Gastroesophageal sphincter (tissue), 3 donors: ENCODE measurements at regions not wholly inside any gene's neighbourhood (a gene's known extent, or its start where the extent isn't known, plus 50 kb on each side); places are given as distances from the start of the nearest gene placed in this dataset.

Experiments
- EP300 ChIP-seq: sonication (generic); formaldehyde crosslinking; IDR thresholded peaks from one replicate; pipeline ENCODE4 v1.6.1; 2017; ENCODE audit warnings: antibody characterized with exemption, mild to moderate bottlenecking
- POLR2A ChIP-seq, 2 donors: fragments of 450-650 bp; IDR thresholded peaks; one replicate each; pipeline ENCODE4 v1.6.1; 2017; ENCODE audit warnings: antibody characterized with exemption in 2 of 2, mild to moderate bottlenecking in 2 of 2, moderate library complexity in 1 of 2
- TF ChIP-seq, protein P1 (sequence below), 4 experiments: fragments of 200-600 bp in 2 of 4; fragments of 450-650 bp in 2 of 4; sonication (generic) in 1 of 4; IDR thresholded peaks; one replicate each; pipeline ENCODE4 v1.5.1; 2017 to 2019; ENCODE audit warnings: antibody characterized with exemption in 4 of 4, mild to moderate bottlenecking in 2 of 4, moderate library complexity in 2 of 4

- TF ChIP-seq, protein P1, sequence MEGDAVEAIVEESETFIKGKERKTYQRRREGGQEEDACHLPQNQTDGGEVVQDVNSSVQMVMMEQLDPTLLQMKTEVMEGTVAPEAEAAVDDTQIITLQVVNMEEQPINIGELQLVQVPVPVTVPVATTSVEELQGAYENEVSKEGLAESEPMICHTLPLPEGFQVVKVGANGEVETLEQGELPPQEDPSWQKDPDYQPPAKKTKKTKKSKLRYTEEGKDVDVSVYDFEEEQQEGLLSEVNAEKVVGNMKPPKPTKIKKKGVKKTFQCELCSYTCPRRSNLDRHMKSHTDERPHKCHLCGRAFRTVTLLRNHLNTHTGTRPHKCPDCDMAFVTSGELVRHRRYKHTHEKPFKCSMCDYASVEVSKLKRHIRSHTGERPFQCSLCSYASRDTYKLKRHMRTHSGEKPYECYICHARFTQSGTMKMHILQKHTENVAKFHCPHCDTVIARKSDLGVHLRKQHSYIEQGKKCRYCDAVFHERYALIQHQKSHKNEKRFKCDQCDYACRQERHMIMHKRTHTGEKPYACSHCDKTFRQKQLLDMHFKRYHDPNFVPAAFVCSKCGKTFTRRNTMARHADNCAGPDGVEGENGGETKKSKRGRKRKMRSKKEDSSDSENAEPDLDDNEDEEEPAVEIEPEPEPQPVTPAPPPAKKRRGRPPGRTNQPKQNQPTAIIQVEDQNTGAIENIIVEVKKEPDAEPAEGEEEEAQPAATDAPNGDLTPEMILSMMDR (IDR thresholded peaks at IDR 0.05) = peak in 1 of 4 experiments; percentile 3
- TF ChIP-seq POLR2A (IDR thresholded peaks at IDR 0.05) = no peak
- no peak for TF ChIP-seq EP300
These were observed 74.1 kb upstream of the KCNMA1 start for GRCh38 chr10:77711683-77712049.
